ENCODE measurements at regions not wholly inside any gene's neighbourhood (a gene's known extent, or its start where the extent isn't known, plus 50 kb on each side); places are given as distances from the start of the nearest gene placed in this dataset.

DNA sequence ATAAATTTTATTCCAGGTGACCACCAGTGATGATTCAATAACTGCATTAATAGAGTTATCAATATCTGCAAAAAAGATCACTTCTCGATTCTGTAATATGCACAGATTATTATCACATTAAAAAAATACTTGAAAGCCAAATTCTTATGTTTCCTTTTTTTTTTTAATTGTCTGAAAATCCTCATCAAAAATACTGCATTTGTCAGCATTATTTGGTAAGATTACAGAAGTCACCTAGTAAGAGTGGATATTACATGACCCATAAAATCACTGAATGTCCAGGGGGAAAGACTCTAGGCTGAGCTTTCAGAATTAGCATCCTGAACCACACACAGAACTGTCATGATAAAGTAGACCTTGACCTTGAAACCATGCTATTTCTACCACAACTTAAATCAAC lies 617.2 kb upstream of the CDH7 start:
- TF ChIP-seq, protein P1, sequence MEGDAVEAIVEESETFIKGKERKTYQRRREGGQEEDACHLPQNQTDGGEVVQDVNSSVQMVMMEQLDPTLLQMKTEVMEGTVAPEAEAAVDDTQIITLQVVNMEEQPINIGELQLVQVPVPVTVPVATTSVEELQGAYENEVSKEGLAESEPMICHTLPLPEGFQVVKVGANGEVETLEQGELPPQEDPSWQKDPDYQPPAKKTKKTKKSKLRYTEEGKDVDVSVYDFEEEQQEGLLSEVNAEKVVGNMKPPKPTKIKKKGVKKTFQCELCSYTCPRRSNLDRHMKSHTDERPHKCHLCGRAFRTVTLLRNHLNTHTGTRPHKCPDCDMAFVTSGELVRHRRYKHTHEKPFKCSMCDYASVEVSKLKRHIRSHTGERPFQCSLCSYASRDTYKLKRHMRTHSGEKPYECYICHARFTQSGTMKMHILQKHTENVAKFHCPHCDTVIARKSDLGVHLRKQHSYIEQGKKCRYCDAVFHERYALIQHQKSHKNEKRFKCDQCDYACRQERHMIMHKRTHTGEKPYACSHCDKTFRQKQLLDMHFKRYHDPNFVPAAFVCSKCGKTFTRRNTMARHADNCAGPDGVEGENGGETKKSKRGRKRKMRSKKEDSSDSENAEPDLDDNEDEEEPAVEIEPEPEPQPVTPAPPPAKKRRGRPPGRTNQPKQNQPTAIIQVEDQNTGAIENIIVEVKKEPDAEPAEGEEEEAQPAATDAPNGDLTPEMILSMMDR (IDR thresholded peaks at IDR 0.05; ENCODE audit: low read depth, low read length): no peak
- no peak for TF ChIP-seq POLR2A (IDR thresholded peaks at IDR 0.05; ENCODE audit: extremely low read depth, insufficient read length)
- TF ChIP-seq, protein P2, sequence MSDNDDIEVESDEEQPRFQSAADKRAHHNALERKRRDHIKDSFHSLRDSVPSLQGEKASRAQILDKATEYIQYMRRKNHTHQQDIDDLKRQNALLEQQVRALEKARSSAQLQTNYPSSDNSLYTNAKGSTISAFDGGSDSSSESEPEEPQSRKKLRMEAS (IDR thresholded peaks at IDR 0.05; ENCODE audit: low read depth, low read length): no peak
